GM12875 (cell line): ENCODE measurements at regions not wholly inside any gene's neighbourhood (a gene's known extent, or its start where the extent isn't known, plus 50 kb on each side); places are given as distances from the start of the nearest gene placed in this dataset.

Experiments used
- H3K4me3 ChIP-seq: one replicate; pipeline ENCODE4 v1.5.1; 2011; ENCODE audit warnings: low read depth, low read length, control low read depth
- TF ChIP-seq, protein P1 (sequence below): IDR thresholded peaks from 2 replicates; pipeline ENCODE4 v1.5.1; 2011; ENCODE audit warnings: low read depth, mild to moderate bottlenecking, control low read depth, inconsistent platforms, low read length, moderate library complexity, borderline replicate concordance; ENCODE audit not compliant: insufficient read depth

DNA sequence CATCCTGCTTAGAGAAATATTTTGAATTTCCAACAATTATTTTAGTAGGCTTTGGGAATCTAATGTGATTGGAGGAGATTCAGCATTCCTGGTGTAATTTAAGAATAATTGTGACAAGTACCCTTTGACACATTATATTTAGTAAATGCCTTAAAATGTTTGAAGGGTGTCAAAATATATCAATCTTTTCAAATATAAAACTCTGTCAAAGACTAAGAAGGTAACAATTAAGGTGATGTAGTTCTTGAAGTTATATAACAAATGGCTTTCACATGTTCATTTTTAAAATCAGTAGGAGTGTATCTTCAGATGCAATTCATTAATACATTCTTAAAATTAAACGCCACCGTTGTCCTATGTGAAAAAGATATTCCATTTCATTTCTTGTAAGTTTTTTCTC lies 1977.1 kb upstream of the CDH9 start:
- TF ChIP-seq, protein P1, sequence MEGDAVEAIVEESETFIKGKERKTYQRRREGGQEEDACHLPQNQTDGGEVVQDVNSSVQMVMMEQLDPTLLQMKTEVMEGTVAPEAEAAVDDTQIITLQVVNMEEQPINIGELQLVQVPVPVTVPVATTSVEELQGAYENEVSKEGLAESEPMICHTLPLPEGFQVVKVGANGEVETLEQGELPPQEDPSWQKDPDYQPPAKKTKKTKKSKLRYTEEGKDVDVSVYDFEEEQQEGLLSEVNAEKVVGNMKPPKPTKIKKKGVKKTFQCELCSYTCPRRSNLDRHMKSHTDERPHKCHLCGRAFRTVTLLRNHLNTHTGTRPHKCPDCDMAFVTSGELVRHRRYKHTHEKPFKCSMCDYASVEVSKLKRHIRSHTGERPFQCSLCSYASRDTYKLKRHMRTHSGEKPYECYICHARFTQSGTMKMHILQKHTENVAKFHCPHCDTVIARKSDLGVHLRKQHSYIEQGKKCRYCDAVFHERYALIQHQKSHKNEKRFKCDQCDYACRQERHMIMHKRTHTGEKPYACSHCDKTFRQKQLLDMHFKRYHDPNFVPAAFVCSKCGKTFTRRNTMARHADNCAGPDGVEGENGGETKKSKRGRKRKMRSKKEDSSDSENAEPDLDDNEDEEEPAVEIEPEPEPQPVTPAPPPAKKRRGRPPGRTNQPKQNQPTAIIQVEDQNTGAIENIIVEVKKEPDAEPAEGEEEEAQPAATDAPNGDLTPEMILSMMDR: no peak
- no peak overlapping the region for H3K4me3 ChIP-seq

DNA sequence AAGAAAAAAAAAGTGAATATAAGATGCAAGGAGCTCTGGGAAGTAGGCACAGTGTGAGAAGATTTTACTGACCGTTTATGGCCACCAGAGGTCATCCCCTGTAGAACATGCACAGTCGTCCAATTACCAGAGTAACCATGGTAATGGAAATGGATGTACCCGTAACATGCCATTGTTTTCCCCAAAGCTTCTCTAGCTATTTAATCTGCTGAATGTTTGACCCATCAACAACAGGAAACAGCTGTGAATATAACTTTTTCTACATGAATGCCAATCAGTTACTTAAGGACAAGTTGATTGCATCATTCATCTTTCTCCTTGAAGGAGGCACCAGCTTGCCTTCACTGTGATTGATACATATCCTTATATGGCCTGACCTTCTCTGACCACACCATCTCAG lies 1967.0 kb upstream of the CDH9 start:
- TF ChIP-seq, protein P1: no peak

DNA sequence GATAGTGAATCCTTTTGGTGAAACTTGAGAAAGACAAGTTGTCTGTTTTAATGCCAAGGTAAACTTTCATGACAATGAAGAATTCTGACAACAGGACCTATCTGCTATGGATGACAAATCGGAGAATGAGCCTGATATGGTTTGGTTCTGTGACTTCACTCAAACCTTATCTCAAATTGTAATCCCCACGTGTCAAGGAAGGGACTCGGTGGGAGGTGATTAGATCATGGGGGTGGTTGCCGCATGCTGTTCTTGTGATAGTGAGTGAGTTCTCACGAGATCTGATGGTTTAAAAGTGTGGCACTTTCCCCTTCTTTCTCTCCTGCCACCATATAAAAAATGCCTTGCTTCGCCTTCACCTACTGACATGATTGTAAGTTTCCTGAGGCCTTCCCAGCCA lies 1964.1 kb upstream of the CDH9 start:
- TF ChIP-seq, protein P1: no peak
- no peak overlapping the region for H3K4me3 ChIP-seq

More for the DNA sequence above, 1967.0 kb upstream of the CDH9 start:
- no peak overlapping the region for H3K4me3 ChIP-seq

DNA sequence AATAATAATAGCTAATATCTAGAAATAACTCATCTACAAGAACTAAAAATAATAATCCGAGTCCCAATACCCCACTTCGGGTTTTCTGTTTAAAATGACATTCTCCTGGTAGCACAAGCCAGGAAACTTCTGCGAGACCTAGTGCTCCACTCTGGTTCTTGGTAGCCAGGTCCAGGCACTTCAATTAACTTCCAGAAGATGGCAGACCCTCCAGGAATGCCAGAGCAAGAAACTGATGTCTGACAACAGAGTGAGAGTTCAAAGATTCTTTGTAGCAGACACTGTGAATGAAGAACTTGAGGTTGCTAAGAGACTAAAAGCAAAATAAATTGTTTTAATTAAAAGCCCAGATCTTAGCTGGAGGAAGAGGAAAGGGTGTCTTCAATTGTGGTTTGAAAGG lies 1963.3 kb upstream of the CDH9 start:
- H3K4me3 ChIP-seq: no peak overlapping the region
- TF ChIP-seq, protein P1: no peak

DNA sequence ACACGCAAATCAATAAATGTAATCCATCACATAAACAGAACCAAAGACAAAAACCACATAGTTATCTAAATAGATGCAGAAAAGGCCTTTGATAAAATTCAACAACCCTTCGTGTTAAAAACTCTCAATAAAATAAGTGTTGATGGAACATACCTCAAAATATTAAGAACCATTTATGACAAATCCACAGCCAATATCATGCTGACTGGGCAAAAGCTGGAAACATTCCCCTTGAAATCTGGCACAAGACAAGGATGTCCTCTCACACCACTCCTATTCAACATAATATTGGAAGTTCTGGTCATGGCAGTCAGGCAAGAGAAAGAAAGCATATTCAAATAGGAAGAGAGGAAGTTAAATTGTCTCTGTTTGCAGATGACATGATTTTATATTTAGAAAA lies 1946.3 kb upstream of the CDH9 start:
- TF ChIP-seq, protein P1: no peak
- H3K4me3 ChIP-seq: no peak overlapping the region

DNA sequence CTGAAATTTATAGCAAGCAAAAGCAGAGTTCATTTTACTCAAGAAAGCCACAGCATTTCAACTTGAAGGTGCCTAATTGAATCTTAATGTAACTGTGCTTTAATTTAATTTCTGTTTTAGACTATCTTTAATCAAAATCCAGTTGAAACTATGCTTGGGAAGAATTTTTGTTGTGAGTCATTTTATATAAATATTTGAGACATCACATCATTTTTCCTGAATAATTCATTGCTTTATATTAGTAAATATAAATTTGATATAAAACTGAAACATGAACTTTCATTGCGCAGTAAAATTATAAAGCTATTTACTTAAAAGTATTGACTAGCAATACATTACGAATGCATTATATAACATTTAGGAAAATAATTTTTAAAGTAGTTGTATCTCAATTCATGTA lies 1937.1 kb upstream of the CDH9 start:
- TF ChIP-seq, protein P1: no peak

DNA sequence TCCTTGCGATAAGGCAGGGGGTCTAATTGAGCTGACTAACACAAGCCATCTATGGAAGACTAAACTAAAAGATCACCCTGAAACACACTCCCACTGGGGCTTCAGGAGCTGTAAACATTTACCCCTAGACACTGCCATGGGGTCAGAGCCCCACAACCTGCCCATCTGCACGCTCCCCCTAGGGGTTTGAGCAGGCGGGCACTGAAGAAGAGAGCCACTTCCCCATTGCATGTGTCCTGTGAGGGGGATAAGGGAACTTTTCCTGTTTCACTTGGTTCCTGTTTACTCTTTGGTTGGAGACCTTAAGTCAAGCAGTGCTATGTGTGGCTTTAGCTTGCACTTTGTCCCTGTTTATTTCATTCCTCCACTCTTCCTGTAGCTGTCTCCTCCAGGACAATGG lies 1929.5 kb upstream of the CDH9 start:
- TF ChIP-seq, protein P1: no peak
- no peak overlapping the region for H3K4me3 ChIP-seq

More for the DNA sequence above, 1937.1 kb upstream of the CDH9 start:
- H3K4me3 ChIP-seq: no peak overlapping the region
